ENCODE measurements at regions not wholly inside any gene's neighbourhood (a gene's known extent, or its start where the extent isn't known, plus 50 kb on each side); places are given as distances from the start of the nearest gene placed in this dataset.

GRCh38 chr19:27901078-27901477 is 1311.9 kb downstream of the UQCRFS1 start:
- TF ChIP-seq CTCF (conservative IDR thresholded peaks at IDR 0.05; ENCODE audit: low read length) (no peak), EZH2phosphoT487 (IDR thresholded peaks at IDR 0.05; ENCODE audit: borderline replicate concordance) (no peak)

Data from Loucy (cell line).